Neural progenitor cell (in vitro differentiated cells): ENCODE measurements at regions not wholly inside any gene's neighbourhood (a gene's known extent, or its start where the extent isn't known, plus 50 kb on each side); places are given as distances from the start of the nearest gene placed in this dataset.

ENCODE experiments used
- EZH2 ChIP-seq: fragments of 200-600 bp; sonication (generic); IDR thresholded peaks from 2 replicates; pipeline ENCODE4 v1.6.1; 2017; ENCODE audit warnings: antibody characterized with exemption, mild to moderate bottlenecking, moderate library complexity
- EZH2phosphoT487 ChIP-seq: fragments of 200-600 bp; sonication (generic); IDR thresholded peaks from 2 replicates; pipeline ENCODE4 v1.6.1; 2017; ENCODE audit warnings: antibody characterized with exemption
- TF ChIP-seq, protein P1 (sequence below): fragments of 200-600 bp; sonication (generic); IDR thresholded peaks from 2 replicates; pipeline ENCODE4 v1.5.1; 2017; ENCODE audit warnings: antibody characterized with exemption, mild to moderate bottlenecking

- TF ChIP-seq, protein P1, sequence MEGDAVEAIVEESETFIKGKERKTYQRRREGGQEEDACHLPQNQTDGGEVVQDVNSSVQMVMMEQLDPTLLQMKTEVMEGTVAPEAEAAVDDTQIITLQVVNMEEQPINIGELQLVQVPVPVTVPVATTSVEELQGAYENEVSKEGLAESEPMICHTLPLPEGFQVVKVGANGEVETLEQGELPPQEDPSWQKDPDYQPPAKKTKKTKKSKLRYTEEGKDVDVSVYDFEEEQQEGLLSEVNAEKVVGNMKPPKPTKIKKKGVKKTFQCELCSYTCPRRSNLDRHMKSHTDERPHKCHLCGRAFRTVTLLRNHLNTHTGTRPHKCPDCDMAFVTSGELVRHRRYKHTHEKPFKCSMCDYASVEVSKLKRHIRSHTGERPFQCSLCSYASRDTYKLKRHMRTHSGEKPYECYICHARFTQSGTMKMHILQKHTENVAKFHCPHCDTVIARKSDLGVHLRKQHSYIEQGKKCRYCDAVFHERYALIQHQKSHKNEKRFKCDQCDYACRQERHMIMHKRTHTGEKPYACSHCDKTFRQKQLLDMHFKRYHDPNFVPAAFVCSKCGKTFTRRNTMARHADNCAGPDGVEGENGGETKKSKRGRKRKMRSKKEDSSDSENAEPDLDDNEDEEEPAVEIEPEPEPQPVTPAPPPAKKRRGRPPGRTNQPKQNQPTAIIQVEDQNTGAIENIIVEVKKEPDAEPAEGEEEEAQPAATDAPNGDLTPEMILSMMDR = no peak
- TF ChIP-seq EZH2 (no peak), EZH2phosphoT487 (no peak)
Measured at GRCh38 chr5:135115591-135115990, 81.6 kb upstream of the PITX1 start.
